Spleen (tissue), 7 donors: ENCODE measurements at regions not wholly inside any gene's neighbourhood (a gene's known extent, or its start where the extent isn't known, plus 50 kb on each side); places are given as distances from the start of the nearest gene placed in this dataset.

Experiments
- CTCF ChIP-seq, 11 experiments: fragments of 200-600 bp in 7 of 11; fragments of 450-650 bp in 4 of 11; sonication (generic) in 4 of 11; IDR thresholded peaks in 8 of 11; conservative IDR thresholded peaks in 3 of 11; 1 replicate in 7 of 11; 2 replicates in 4 of 11; pipeline versions ENCODE4 v1.4.0 to v1.8.0; 2016 to 2021; ENCODE audit warnings: antibody characterized with exemption in 11 of 11, inconsistent platforms in 4 of 11, mild to moderate bottlenecking in 1 of 11
- POLR2A ChIP-seq, 3 donors: fragments of 450-650 bp; IDR thresholded peaks; one replicate each; pipeline ENCODE4 v1.5.1; 2017; ENCODE audit warnings: antibody characterized with exemption in 3 of 3, mild to moderate bottlenecking in 1 of 3
- POLR2AphosphoS5 ChIP-seq, 3 donors: sonication (generic); formaldehyde crosslinking; IDR thresholded peaks; one replicate each; pipeline ENCODE4 v1.5.1; 2017; ENCODE audit warnings: antibody characterized with exemption in 3 of 3
- donor health status: DM: no; HTN: no; CAD: no; lungs with moderate emphysema.
- donor health status: DM: no; HTN: no; CAD: no.
- donor health status: DM: no; HTN: no; CAD: no.

- TF ChIP-seq POLR2AphosphoS5 (IDR thresholded peaks at IDR 0.05) (no peak), CTCF (IDR thresholded peaks at IDR 0.05 in 8 of 11, conservative IDR thresholded peaks at IDR 0.05 in 3 of 11) (no peak), POLR2A (IDR thresholded peaks at IDR 0.05) (no peak)
Observed at GRCh38 chrX:4627414-4627813, 914.0 kb upstream of the PRKX start.
